Cardiac muscle cell (in vitro differentiated cells and primary cell): ENCODE measurements at regions not wholly inside any gene's neighbourhood (a gene's known extent, or its start where the extent isn't known, plus 50 kb on each side); places are given as distances from the start of the nearest gene placed in this dataset.

Experiments used
- DNase-seq, 2 donors: peaks; one replicate each; pipeline versions ENCODE4 v3.0.0 to v3.0.0-alpha.2; 2010 to 2017; ENCODE audit warnings: low read depth in 1 of 2, low spot score in 1 of 2
- H3K27ac ChIP-seq: fragments of 200-600 bp; sonication (generic); 2 replicates; pipeline ENCODE4 v1.5.1; 2016
- H3K27me3 ChIP-seq: fragments of 200-600 bp; sonication (generic); 2 replicates; pipeline ENCODE4 v1.6.0; 2016; ENCODE audit warnings: control low read depth
- H3K36me3 ChIP-seq: fragments of 200-600 bp; sonication (generic); 2 replicates; pipeline ENCODE4 v1.5.1; 2016; ENCODE audit warnings: control low read depth
- H3K4me1 ChIP-seq: fragments of 200-600 bp; sonication (generic); 2 replicates; pipeline ENCODE4 v1.8.1; 2017; ENCODE audit warnings: low read depth, mild to moderate bottlenecking, mixed run types
- H3K4me3 ChIP-seq: fragments of 200-600 bp; sonication (generic); 2 replicates; pipeline ENCODE4 v1.5.1; 2016; ENCODE audit warnings: mild to moderate bottlenecking
- H3K9me3 ChIP-seq: fragments of 200-600 bp; sonication (generic); 2 replicates; pipeline ENCODE4 v1.5.1; 2017; ENCODE audit warnings: low read depth, mild to moderate bottlenecking, control low read depth
- TF ChIP-seq, protein P1 (sequence below): IDR thresholded peaks from 2 replicates; pipeline ENCODE4 v1.5.1; 2012; ENCODE audit warnings: low read depth, mild to moderate bottlenecking, low read length

DNA sequence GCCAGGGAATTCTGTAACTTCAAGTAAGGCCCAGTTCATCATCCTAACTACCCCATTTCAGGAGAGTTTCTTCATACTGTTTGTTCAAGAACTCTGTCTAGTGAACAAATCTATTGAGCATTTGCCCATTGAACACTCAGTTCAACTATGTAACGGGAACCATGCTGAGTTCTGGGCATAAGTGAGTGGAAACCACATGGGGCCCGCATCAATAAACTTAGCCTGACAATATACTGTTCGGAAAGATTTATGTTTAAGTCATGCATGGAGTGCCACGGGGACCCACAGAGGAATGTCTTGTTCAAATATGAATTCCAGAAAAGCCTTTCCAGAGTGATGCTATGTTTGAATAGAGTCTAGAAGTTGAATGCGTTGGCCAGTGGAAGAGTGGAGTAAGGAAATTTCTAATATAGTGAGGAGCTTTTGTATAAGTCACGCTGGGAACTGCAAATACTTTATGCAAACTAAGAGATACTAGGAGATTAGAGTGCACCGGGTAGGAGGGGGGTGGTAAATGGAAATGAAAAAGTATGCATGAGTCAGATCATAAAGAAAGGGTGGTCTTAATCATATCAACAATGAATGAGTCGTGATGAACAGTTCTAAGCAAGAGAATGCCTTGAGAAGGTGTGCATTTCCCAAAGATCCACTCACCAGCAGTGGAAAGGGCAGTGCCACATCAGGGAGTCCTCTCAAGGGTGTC is 279.8 kb downstream of the VPS13C start:
- Histone ChIP-seq H3K4me3 (no peak overlapping the region), H3K4me1 (peaks cover 8% of the 10 kb centered on the region), H3K9me3 (no peaks in the 10 kb centered on the region), H3K36me3 (no peaks in the 10 kb centered on the region), H3K27me3 (peaks cover 6% of the 10 kb centered on the region), H3K27ac (no peak overlapping the region)
- DNase-seq = no peak
- TF ChIP-seq, protein P1, sequence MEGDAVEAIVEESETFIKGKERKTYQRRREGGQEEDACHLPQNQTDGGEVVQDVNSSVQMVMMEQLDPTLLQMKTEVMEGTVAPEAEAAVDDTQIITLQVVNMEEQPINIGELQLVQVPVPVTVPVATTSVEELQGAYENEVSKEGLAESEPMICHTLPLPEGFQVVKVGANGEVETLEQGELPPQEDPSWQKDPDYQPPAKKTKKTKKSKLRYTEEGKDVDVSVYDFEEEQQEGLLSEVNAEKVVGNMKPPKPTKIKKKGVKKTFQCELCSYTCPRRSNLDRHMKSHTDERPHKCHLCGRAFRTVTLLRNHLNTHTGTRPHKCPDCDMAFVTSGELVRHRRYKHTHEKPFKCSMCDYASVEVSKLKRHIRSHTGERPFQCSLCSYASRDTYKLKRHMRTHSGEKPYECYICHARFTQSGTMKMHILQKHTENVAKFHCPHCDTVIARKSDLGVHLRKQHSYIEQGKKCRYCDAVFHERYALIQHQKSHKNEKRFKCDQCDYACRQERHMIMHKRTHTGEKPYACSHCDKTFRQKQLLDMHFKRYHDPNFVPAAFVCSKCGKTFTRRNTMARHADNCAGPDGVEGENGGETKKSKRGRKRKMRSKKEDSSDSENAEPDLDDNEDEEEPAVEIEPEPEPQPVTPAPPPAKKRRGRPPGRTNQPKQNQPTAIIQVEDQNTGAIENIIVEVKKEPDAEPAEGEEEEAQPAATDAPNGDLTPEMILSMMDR = no peak

DNA sequence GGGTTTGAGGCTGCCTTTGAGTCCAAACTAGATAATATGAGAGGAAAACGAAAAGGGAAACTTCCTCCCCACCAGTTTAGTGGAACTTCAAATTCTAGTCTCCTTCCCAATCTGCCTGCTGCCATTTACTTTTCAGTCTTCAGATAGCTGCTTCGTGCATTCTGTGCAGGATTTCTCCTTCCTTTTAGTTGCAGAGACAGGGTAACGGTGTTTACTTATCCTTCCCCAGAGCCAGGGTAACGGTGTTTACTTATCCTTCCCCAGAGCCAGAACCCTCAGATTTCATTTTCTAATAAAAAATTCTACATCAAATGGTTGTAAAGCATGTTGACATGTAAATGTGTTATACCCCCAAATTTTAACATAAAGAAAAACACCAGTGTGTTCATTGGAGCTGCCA is 282.6 kb downstream of the VPS13C start:
- H3K4me3 ChIP-seq = no peak overlapping the region
- H3K27me3 ChIP-seq = peaks cover 6% of the 10 kb centered on the region

DNA sequence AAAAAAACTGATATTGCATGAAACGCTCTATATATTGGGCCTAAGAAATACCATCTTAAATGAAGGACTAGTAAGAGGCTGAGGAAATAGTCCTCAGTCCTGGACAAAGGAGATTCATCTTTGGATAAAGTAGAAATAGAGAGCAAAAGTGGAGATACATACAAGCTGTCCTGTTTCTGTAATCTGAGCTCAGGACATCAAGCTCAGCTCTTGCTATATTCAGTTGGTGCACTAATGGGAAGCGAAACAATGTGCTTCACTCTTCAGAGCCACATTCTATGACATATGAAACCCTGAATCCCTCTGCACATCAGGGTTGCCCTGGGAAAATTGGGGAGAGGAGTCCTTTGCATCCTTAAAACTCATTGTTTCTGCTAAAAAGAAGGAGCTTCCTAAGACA is 290.7 kb downstream of the VPS13C start:
- Histone ChIP-seq H3K9me3 (no peaks in the 10 kb centered on the region), H3K27ac (no peak overlapping the region), H3K4me3 (no peak overlapping the region), H3K4me1 (peaks cover 3% of the 10 kb centered on the region), H3K27me3 (no peaks in the 10 kb centered on the region), H3K36me3 (no peaks in the 10 kb centered on the region)
- DNase-seq = peak in 1 of 2 donors; percentile 8
- TF ChIP-seq, protein P1 = no peak

More for the DNA sequence above, 282.6 kb downstream of the VPS13C start:
- H3K4me1 ChIP-seq = peaks cover 8% of the 10 kb centered on the region
- H3K9me3 ChIP-seq = no peaks in the 10 kb centered on the region
- TF ChIP-seq, protein P1 = no peak
- H3K27ac ChIP-seq = no peak overlapping the region
- DNase-seq = no peak
- H3K36me3 ChIP-seq = no peaks in the 10 kb centered on the region

- H3K4me1 ChIP-seq = peaks cover 3% of the 10 kb centered on the region
- TF ChIP-seq, protein P1 = no peak
- DNase-seq = no peak
Measured at GRCh38 chr15:61768131-61768530, 292.1 kb downstream of the VPS13C start.

DNA sequence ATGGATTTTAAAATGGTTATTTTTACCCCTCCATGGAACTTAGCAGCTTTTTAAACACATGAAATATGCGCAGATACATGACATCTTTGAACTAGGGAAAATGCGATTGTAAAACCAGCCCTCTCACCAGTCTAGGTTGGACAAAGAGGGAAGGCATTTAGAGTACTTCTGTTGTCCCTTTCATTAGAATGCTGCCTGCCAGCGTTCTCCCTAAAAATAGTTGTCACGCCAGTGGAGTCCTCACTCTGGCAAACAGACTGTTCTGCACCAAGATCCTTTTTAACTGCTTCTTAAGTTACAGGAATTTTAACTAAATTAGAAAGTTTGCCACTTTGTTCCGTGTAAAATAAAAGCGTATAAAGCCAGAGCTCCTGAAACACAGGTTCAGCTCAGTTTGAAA is 295.3 kb downstream of the VPS13C start:
- no peaks in the 10 kb centered on the region for H3K36me3 ChIP-seq
- peaks cover 3% of the 10 kb centered on the region for H3K4me1 ChIP-seq
- no peak overlapping the region for H3K4me3 ChIP-seq
- H3K9me3 ChIP-seq = no peaks in the 10 kb centered on the region
- DNase-seq = peak in 1 of 2 donors; percentile 8
- TF ChIP-seq, protein P1 = no peak
- H3K27ac ChIP-seq = no peak overlapping the region
- no peaks in the 10 kb centered on the region for H3K27me3 ChIP-seq

More at GRCh38 chr15:61768131-61768530, 292.1 kb downstream of the VPS13C start:
- no peak overlapping the region for H3K4me3 ChIP-seq
- H3K36me3 ChIP-seq = no peaks in the 10 kb centered on the region
- H3K27me3 ChIP-seq = no peaks in the 10 kb centered on the region
- H3K9me3 ChIP-seq = no peaks in the 10 kb centered on the region
- H3K27ac ChIP-seq = no peak overlapping the region
